H9 (cell line): ENCODE measurements at regions not wholly inside any gene's neighbourhood (a gene's known extent, or its start where the extent isn't known, plus 50 kb on each side); places are given as distances from the start of the nearest gene placed in this dataset.

Experiments used
- DNase-seq: peaks from one replicate; pipeline ENCODE4 v3.0.0-alpha.2; 2017
- H2AFZ ChIP-seq: one replicate; pipeline ENCODE4 v1.6.1; 2013; ENCODE audit warnings: mild to moderate bottlenecking, low read length, control low read depth, moderate library complexity
- H2AK5ac ChIP-seq: 2 replicates; pipeline ENCODE4 v1.6.1; 2013; ENCODE audit warnings: low read length, control low read depth, mixed read lengths; ENCODE audit not compliant: insufficient read length
- H2BK120ac ChIP-seq: one replicate; pipeline ENCODE4 v1.6.1; 2013; ENCODE audit warnings: low read depth, mild to moderate bottlenecking, low read length, control low read depth, inconsistent platforms; ENCODE audit not compliant: poor library complexity, severe bottlenecking
- H2BK12ac ChIP-seq: 2 replicates; pipeline ENCODE4 v1.6.1; 2013; ENCODE audit warnings: low read length, control low read depth, mixed read lengths, low read depth; ENCODE audit not compliant: insufficient read length
- H2BK15ac ChIP-seq: 2 replicates; pipeline ENCODE4 v1.6.1; 2013; ENCODE audit warnings: low read depth, low read length, control low read depth
- H2BK20ac ChIP-seq: one replicate; pipeline ENCODE4 v1.6.1; 2013; ENCODE audit warnings: low read depth, mild to moderate bottlenecking, low read length, control low read depth, inconsistent platforms; ENCODE audit not compliant: poor library complexity, severe bottlenecking
- H2BK5ac ChIP-seq: 2 replicates; pipeline ENCODE4 v1.6.1; 2013; ENCODE audit warnings: low read length, control low read depth, mixed read lengths; ENCODE audit not compliant: insufficient read length
- H3K14ac ChIP-seq: 2 replicates; pipeline ENCODE4 v1.6.1; 2013; ENCODE audit warnings: low read length, control low read depth; ENCODE audit not compliant: insufficient read depth
- H3K18ac ChIP-seq: 2 replicates; pipeline ENCODE4 v1.6.1; 2013; ENCODE audit warnings: low read depth, mild to moderate bottlenecking, mixed read lengths, low read length, control low read depth; ENCODE audit not compliant: insufficient read length
- H3K23ac ChIP-seq: 2 replicates; pipeline ENCODE4 v1.6.1; 2013; ENCODE audit warnings: low read length, control low read depth, mixed read lengths, low read depth; ENCODE audit not compliant: insufficient read length
- H3K23me2 ChIP-seq: 2 replicates; pipeline ENCODE4 v1.6.1; 2013; ENCODE audit warnings: low read depth, mild to moderate bottlenecking, mixed read lengths, low read length, control low read depth; ENCODE audit not compliant: insufficient read length, poor library complexity, severe bottlenecking
- H3K27ac ChIP-seq: 2 replicates; pipeline ENCODE4 v1.5.1; 2013; ENCODE audit warnings: low read length, control low read depth, mixed read lengths, low read depth; ENCODE audit not compliant: insufficient read length
- H3K27me3 ChIP-seq: 2 replicates; pipeline ENCODE4 v1.6.1; 2013; ENCODE audit warnings: low read length, control low read depth, inconsistent platforms; ENCODE audit not compliant: insufficient read depth
- H3K4ac ChIP-seq: 2 replicates; pipeline ENCODE4 v1.6.1; 2013; ENCODE audit warnings: low read depth, mild to moderate bottlenecking, control low read depth, inconsistent platforms, low read length, moderate library complexity
- H3K4me1 ChIP-seq: 2 replicates; pipeline ENCODE4 v1.6.1; 2013; ENCODE audit warnings: low read length, control low read depth, inconsistent platforms; ENCODE audit not compliant: insufficient read depth
- H3K4me2 ChIP-seq: 2 replicates; pipeline ENCODE4 v1.6.1; 2013; ENCODE audit warnings: low read length, control low read depth, mixed read lengths; ENCODE audit not compliant: insufficient read length, insufficient read depth
- H3K56ac ChIP-seq: 2 replicates; pipeline ENCODE4 v1.6.1; 2013; ENCODE audit warnings: low read depth, mild to moderate bottlenecking, mixed read lengths, low read length, control low read depth; ENCODE audit not compliant: insufficient read length
- H3K79me1 ChIP-seq: 2 replicates; pipeline ENCODE4 v1.6.1; 2013; ENCODE audit warnings: low read depth, mild to moderate bottlenecking, moderate library complexity, low read length, control low read depth, inconsistent platforms; ENCODE audit not compliant: insufficient read depth, poor library complexity, severe bottlenecking
- H3K79me2 ChIP-seq: 2 replicates; pipeline ENCODE4 v1.6.1; 2013; ENCODE audit warnings: low read length, control low read depth, inconsistent platforms; ENCODE audit not compliant: insufficient read depth
- H3K9ac ChIP-seq: 2 replicates; pipeline ENCODE4 v1.6.1; 2013; ENCODE audit warnings: low read length, control low read depth, mixed read lengths; ENCODE audit not compliant: insufficient read length; ENCODE audit errors: extremely low read depth
- H3K9me3 ChIP-seq: one replicate; pipeline ENCODE4 v1.6.1; 2013; ENCODE audit warnings: low read depth, low read length, inconsistent platforms; ENCODE audit not compliant: control insufficient read depth
- H3T11ph ChIP-seq: one replicate; pipeline ENCODE4 v1.6.1; 2013; ENCODE audit warnings: mild to moderate bottlenecking, low read length, control low read depth, inconsistent platforms
- H4K20me1 ChIP-seq: one replicate; pipeline ENCODE4 v1.6.1; 2013; ENCODE audit not compliant: control insufficient read depth, insufficient read length, insufficient read depth
- H4K5ac ChIP-seq: 2 replicates; pipeline ENCODE4 v1.6.1; 2013; ENCODE audit warnings: low read depth, mild to moderate bottlenecking, mixed read lengths, low read length, control low read depth; ENCODE audit not compliant: insufficient read length
- H4K8ac ChIP-seq: replicated peaks from 2 replicates; pipeline ENCODE4 v1.6.1; 2013; ENCODE audit warnings: low read length, control low read depth, mixed read lengths, low read depth; ENCODE audit not compliant: insufficient read length
- H4K91ac ChIP-seq: 2 replicates; pipeline ENCODE4 v1.6.1; 2013; ENCODE audit warnings: low read depth, mild to moderate bottlenecking, moderate library complexity, mixed read lengths, low read length, control low read depth; ENCODE audit not compliant: insufficient read length
- H3K27ac Mint-ChIP-seq, 3 experiments: 2 replicates in 2 of 3; 3 replicates in 1 of 3; pipeline ENCODE4 v1.8.0; 2020 to 2021; ENCODE audit warnings: mixed read lengths in 3 of 3, mild to moderate bottlenecking in 1 of 3, moderate library complexity in 1 of 3
- H3K27me3 Mint-ChIP-seq: 2 replicates; pipeline ENCODE4 v1.8.0; 2021; ENCODE audit warnings: low read depth, mild to moderate bottlenecking, moderate library complexity, mixed read lengths
- H3K36me3 Mint-ChIP-seq, 3 experiments: 2 replicates in 2 of 3; 3 replicates in 1 of 3; pipeline ENCODE4 v1.8.0; 2020 to 2021; ENCODE audit warnings: low read depth in 3 of 3, mixed read lengths in 3 of 3; ENCODE audit not compliant: insufficient read depth in 1 of 3
- H3K4me1 Mint-ChIP-seq, 2 experiments: 2 replicates each; pipeline ENCODE4 v1.8.0; 2020; ENCODE audit warnings: mixed read lengths in 2 of 2
- H3K4me3 Mint-ChIP-seq, 2 experiments: 2 replicates in 1 of 2; 3 replicates in 1 of 2; pipeline ENCODE4 v1.8.0; 2020 to 2021; ENCODE audit warnings: mild to moderate bottlenecking in 2 of 2, mixed read lengths in 2 of 2, moderate library complexity in 1 of 2
- H3K9me3 Mint-ChIP-seq, 2 experiments: 2 replicates in 1 of 2; 3 replicates in 1 of 2; pipeline ENCODE4 v1.8.0; 2020; ENCODE audit warnings: mild to moderate bottlenecking in 2 of 2, mixed read lengths in 2 of 2, moderate library complexity in 1 of 2
- CTCF ChIP-seq: fragments of 200-600 bp; sonication (generic); conservative IDR thresholded peaks from 3 replicates; pipeline ENCODE4 v1.8.0; 2021; ENCODE audit warnings: antibody characterized with exemption, mild to moderate bottlenecking
- WGBS: extraction: QIAGEN DNeasy Blood & Tissue Kit; methylation state at CpG from one replicate; pipeline ENCODE4 v1.1.7; 2013; ENCODE audit warnings: missing lambda C conversion rate, low lambda C conversion rate, mixed read lengths; ENCODE audit not compliant: insufficient read length; ENCODE audit errors: extremely low coverage; 5-methylcytosine and 5-hydroxymethylcytosine counted together

GRCh38 chr22:49457946-49458707, 369.5 kb downstream of the BRD1 start:
- no peaks in the 10 kb centered on the region for H3K9me3 Mint-ChIP-seq
- H3K27me3 Mint-ChIP-seq: peaks cover 25% of the 10 kb centered on the region
- H3K14ac ChIP-seq: no peak overlapping the region; the same call in 1 of the 2 replicates
- H3K56ac ChIP-seq: no peak overlapping the region
- H4K5ac ChIP-seq: no peak overlapping the region
- no peak overlapping the region for H3K18ac ChIP-seq
- no peaks in the 10 kb centered on the region for H3K23me2 ChIP-seq
- H3K27me3 ChIP-seq: no peaks in the 10 kb centered on the region
- peak overlapping the region; percentile 3 for H3K23ac ChIP-seq
- H2BK20ac ChIP-seq: no peak overlapping the region
- no peak overlapping the region for H4K8ac ChIP-seq
- no peaks in the 10 kb centered on the region for H3K79me2 ChIP-seq
- H2AFZ ChIP-seq: no peak overlapping the region
- no peak for DNase-seq
- no peak overlapping the region for H3K4me3 Mint-ChIP-seq
- no peak overlapping the region for H3K27ac ChIP-seq
- H3K4me1 Mint-ChIP-seq: peaks cover 25 to 35% of the 10 kb centered on the region in 2 experiments
- no peaks in the 10 kb centered on the region for H3K9me3 ChIP-seq
- no peak for TF ChIP-seq CTCF
- no peaks in the 10 kb centered on the region for H4K20me1 ChIP-seq
- no peak overlapping the region for H3T11ph ChIP-seq
- no peak overlapping the region for H3K4ac ChIP-seq
- H3K36me3 Mint-ChIP-seq: no peaks in the 10 kb centered on the region; a peak in 1 of 7 replicates
- H2BK120ac ChIP-seq: no peak overlapping the region
- H3K79me1 ChIP-seq: no peaks in the 10 kb centered on the region
- no peak overlapping the region for H2BK5ac ChIP-seq
- no peak overlapping the region for H2BK15ac ChIP-seq
- no peak overlapping the region for H4K91ac ChIP-seq
- H3K9ac ChIP-seq: no peak overlapping the region
- no CpG with 5 or more reads among the region's 14 CpGs for WGBS
- no peak overlapping the region for H2AK5ac ChIP-seq
- no peak overlapping the region for H3K4me2 ChIP-seq
- H2BK12ac ChIP-seq: no peak overlapping the region
- no peak overlapping the region for H3K27ac Mint-ChIP-seq
- no peaks in the 10 kb centered on the region for H3K4me1 ChIP-seq
